Stimulated activated CD4-positive, alpha-beta T cell treated with anti-CD3 and anti-CD28 coated beads, Interleukin-4, amount 100 ng/mL, for 1 hour (primary cell): ENCODE measurements at regions not wholly inside any gene's neighbourhood (a gene's known extent, or its start where the extent isn't known, plus 50 kb on each side); places are given as distances from the start of the nearest gene placed in this dataset.

Experiments used
- DNase-seq: peaks from one replicate; pipeline ENCODE4 v3.0.0-alpha.2; 2020

DNA sequence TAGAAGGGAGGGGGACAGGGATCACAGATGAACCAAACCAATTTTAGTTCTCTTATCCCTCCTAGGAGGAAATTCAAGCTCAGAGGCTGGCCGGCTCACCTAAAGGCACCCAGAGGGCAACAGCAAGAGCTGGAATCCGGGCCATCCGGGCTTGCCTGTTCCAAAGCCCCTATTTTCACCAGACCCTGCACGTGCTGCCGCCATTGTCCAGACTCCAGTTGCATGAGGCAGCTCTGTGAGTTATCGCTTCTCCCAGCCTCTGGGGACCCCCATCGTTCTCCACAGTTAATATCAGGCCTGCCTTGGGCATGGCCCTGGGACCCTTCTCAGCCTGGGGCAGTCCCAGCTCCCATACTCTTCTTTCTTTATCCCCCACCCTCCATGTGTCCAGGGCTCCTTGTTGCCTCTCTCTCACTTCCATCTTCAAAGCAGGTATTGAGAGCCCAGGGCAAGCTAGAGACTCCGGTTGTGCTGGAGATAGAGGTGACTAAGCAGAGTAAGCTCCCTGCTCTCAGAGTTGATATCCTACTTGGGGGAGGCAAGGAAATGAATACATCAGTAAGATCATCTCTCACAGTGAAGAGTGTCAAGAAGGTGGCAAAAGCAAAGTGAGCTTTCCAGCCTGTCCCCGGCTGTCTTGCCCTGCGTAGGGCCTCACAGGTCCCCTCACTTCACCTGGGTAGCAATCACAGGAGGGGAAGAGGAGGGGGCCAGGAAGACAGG lies 322.8 kb downstream of the UACA start:
- no peak for DNase-seq

DNA sequence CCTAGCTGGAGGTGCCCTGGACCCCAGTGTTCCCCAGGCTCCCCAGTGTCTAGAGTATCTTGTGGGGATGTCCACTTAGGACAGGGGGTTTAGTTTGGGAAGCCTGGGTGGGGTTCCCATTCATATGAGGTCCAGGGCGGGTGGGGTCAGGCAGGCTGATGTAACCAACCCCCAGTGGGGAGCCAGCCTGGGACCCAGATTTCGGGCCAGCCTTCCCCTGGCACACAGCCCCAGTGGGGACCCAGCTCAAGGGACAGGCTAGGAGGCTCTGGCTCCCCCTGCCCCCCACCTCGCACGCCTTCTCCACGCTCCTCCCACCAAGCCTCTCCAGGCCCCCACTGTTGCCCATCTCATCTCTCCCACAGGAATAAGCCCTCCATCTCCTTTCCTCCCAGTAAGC lies 323.5 kb downstream of the UACA start:
- DNase-seq: no peak

DNA sequence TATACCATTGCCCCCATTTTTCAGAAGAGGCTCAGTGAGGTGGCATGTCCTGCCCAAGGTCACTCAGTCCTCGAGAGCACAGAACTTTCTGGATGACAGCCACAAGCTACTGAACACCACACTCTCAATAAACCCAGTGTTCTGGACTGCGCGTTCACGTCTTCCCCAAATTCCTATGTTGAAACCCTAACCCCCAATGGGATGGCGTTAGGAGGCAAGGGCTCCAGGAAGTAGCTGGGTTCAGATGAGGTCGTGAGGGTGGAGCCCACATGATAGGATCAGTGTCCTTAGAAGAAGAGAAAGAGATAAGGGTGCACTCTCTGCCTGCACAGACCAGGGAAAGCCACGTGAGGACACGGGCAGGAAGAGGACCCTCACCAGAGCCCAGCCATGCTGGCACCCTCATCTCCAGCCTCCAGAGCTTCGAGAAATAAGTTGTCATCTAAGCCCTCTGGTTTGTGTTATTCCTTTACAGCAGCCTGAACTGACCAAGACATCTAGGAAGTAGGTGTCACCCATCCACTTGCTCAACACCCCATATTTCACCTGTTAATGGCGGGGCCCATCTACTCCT lies 324.0 kb downstream of the UACA start:
- no peak for DNase-seq

DNA sequence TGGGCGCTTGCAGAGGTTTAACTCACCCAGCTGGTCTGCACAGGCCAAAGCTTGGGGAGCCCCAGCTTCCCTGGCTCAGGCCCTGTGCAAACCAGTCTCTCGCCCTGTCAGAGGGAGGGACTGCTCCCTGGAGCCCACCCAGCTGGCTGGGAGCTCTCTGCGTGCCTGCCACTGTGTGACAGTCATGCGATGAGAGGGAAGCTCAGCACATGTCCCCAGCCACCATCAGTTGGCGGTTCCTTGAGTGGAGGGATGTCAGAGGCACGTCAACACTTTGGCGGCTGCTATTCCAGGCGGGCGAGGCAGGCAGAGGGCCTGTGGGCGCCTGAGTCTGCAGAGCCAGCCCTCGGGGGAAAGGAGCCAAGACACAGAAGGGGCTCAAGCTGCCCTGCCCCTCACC lies 324.6 kb downstream of the UACA start:
- DNase-seq: no peak

DNA sequence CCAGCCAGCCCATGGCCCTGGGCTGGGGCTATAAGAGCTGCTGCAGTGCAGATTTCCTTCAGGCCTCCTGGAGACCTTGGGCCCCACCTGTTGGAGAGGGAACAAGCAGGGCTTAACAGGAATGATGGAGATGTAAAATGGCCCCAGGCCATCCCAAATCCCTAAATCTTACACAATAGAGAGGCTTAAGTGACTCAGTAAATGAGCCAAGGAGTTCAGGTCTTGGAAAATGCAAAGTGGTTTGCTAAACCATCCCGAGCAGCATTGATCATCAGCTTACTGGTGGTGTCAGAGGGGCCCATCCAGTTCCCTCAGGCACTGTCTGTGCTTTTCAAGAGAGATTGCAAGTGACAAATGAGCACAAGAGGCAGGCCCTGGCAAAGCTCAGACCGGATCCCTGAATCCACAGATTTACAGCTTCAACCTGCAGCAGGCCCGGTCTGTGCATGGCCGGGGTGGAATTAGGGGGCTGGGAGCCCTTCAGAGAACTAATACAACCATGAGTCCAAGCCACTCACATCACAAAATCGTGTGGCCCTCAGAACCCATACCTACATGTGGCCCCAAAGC lies 325.4 kb downstream of the UACA start:
- DNase-seq: no peak

DNA sequence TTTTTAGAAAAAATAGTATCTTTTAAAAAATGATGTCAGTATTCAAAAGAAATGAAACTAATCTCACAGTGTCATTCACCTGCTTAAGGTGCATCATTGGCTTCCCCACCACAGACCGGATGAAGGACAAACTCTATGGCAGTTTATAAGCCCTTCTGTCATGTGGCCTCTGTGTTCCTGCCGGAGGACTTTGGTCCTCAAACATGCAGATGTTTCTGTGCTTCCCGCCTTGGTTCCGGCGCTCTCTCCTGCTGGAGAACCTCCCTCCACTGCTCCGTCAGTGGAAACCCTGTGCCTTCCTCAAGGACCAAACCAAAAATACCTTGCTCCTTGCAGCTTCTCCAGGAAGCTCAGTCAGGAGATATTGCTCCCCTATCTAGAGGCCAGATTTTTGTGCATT lies 326.3 kb downstream of the UACA start:
- DNase-seq: no peak

DNA sequence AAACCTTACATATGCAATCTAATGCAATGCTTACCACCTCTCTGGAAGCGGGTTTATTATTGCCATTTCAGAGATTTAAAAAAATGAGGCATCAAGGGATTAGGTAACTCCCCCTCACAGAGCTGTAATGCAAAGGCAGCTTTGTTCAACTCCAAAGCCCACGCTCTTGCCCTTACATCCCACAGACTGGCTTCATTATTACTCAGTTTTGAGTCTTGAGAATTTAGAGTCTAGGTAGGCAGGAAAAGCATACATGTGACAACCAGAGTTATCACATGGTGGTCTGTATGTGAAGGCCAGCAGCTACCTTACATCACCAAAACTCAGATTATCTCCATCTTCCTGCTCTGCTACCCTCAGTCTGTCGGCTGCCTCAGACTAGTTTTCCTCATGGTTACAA lies 326.9 kb downstream of the UACA start:
- DNase-seq: no peak

DNA sequence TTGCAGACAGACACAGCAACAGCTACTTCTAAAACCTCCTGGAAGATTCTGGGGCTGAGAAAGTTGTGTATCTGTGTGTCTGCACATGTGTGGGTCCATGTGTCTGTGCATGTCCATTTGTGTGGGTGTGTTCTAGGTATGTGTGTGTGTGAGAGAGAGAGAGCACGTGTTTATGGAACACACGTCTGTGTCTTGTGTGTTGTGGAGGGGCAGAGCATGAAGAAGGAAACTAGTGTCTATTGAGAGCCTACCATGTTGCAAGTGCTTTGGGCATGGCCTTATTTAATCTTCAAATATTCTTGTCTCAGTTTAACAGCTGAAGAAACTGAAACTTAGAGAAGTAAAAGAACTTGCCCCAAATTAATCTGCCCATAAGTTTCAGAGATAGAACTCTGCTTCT lies 327.5 kb downstream of the UACA start:
- no peak for DNase-seq

DNA sequence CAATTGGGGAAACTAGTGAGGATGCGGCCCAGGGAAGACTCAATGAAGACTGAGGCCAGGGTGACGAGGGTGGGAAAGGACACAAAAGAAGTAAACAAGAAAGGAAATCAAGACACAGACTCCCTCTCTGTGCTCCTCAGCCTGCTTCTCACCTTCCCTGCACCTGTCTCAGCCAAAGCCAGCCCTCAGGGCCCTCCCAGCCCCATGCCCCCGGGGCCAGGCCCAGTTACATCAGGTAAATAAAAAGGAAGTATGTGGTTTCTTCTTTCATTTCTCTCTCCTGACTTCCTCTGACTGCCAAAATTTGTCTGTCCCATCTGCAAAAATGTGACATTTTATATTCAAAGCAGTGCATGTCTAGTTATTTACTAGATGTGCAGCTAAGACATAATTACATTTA lies 328.0 kb downstream of the UACA start:
- no peak for DNase-seq

DNA sequence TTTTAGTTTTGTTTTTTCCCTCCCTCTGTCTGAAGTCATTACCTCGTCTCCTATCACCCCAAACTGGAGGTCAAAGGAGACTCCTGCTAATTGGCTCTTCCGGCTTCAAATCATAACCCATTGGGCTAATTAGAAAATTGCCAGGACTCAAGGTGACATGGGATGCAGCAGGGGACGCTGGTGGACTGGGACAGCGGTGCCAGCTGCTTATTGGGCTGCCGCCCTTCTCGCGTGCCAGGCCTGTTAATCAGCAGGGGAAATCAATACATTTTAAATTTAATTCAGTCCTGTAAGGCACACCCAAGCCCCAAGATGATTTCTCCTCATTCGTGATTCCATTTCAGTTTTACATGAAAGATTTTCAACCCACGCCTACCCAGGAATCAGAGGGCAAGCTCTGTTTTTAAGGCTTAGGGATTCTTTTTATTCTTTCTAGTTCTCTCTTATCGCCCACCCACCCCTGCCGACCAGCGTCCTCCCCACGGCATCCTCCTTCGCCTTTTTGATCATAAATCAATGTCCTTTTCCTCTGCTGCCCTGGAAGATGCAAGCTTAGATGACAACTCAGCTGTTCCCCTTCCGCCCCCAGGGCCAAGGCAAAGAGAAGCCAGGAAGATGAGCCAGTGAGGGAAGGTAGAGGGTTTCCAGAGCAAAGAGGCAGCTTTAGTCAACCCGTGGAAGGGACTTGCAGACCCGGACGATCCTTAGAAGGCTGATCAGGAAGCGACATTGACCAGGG lies 329.6 kb downstream of the UACA start:
- no peak for DNase-seq

DNA sequence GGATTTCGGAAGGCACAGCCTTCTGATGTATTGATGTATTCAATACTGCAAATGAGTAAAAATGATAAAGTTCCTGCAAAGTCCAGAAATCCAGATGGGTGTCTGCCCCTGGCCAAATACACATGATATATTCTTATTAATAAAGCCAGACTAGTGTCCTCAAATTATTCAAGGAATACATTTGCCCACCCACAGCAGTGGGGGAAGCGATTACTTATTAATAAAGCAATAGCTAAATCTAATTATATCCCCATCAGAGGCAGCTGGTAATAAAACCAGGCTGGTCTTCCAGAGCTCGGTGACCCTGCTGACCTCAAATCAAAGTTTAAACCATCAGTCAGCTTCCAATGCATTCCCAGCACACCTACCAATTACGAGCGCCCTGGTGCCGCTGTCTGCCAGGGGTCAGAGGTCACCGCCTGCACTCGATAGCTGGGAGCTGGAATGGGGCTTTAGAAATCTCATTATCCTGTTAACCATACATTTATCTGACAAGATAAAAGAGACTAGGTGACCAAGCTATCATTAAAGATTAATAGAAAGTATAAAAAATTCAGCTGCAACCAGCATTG lies 330.3 kb downstream of the UACA start:
- DNase-seq: no peak

DNA sequence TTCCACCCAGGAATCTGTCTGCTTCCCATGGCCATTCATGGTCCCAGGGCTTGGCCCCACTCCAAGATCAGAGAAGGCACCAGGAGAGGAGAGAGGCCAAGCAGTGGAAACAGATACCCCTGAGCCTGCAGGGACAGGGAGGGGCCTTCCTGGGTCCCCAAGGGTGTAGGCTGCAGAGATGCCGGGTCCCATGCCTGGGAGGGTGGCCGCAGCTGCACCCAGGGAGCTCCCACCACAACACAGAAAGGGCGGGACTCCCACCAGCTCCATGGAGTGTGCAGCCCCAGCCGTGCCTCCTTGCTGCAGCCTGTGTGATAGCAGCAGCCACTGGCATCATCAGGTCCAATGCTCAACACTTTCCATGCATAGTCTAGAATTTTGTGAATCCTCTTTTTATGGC lies 331.5 kb downstream of the UACA start:
- no peak for DNase-seq

DNA sequence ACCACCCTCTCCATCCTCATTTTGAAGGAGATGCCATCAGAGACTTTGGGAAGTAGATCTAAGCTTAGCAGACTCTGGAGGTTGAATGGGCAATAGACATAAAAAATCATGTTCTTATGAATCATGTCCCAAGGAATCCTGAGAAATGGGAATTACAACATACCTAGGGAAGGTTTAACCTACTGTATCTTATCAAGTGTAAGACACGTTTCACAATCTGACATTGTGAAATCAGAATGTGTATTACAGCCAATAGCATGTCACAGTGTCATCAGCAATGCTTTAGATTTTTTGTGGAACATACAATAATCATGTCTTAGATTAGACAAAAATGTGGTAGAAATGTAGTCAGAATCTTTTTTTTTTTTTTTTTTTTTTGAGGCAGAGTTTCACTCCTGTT lies 332.4 kb upstream of the TLE3 start:
- DNase-seq: no peak

DNA sequence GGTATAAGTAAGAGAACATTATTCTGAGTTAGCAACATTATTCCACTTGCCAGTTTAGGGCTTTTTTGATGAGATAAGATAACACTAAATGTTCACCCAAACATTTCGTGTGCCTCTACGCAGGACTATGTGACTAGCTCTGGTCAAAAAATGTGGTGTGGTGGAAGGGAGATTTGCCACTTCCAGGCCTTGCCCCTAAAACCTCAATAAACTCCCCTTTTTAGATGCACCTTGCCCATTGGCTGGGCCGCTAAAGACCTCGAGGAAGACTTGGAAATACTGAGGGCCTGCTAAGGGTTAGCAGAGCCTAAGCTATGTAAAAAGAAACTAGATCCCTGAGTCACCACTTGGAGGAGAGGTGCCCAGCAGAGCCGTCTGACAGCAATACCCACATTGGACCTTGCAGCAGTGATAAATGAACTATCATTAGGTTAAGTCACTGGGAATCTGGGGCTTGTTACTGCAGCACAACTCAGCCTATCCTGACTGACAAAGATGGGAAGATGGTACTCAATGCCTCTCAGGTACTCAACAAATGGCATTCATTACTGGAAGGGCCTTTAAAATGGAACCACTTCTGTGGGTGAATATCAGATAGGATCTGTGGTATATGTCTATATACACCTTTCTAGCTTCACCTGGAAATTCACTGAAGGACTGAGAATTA lies 331.5 kb upstream of the TLE3 start:
- no peak for DNase-seq

DNA sequence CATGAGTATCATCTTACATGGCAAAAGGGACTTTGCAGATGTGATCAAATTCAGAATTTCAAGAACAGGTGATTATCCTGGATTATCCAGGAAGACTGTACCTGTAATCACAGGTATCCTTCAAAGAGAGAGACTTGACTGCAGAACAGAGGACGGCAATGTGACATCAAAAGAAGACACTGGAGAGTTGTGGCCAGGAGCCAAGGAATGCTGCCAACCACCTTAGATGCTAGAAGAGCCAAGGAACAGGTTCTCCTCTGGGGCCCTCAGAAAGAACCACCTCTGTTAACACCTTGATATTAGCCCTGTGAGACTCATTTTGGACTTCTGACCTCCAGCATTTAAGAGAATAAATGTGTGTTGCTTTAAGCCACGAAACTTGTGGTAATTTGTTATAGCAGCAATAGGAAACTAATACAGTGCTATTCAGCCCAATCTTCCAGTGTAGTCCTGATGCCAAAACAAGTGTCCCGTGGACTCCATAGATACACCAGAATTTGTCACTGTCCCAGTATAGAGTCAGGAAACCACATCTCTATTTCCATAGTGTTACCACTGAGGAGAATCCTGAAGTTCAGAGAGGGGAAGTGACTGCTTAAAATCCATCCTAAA lies 330.6 kb upstream of the TLE3 start:
- no peak for DNase-seq

DNA sequence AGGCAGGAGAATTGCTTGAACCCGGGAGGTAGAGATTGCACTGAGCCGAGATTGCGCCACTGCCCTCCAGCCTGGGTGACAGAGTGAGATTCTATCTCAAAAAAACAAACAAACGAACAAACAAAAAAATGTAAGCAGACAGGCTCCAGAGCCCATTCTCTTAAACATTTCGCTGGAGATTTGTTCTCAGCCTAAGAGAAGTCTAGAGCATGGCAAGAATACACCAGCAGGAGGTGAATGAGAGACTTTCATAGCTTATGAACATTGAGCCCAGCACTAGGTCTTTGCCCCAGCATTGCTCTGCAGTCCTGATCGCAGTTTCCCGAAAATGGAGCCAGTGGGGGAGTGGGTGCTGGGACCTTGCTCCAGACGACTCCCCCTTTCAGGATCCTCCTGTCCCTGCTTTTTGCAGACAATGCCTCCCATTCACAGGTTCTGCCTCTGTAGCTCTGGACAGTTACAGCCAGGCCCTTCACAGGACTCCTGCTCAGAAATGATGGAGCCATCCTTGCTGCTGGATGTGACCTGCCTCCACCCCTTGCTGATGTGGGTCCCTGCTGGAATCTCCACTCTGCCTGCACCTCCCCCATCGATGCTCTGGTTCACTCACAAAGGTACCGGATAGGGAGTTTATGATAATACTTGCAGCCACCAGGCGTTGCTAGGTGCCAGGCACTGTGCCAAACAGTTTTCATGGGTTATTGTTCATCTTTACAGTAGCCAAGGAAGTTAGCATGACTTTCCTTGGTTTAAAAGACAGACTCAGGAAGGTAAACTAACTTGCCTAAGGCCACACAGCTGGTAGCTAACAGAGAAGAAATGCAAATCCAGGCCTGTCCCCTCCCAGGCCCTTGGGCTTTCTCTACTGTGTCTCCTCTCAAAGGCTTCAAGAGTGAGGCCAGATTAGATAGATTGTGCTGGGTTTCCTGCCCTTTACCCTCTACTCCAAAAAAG lies 329.7 kb upstream of the TLE3 start:
- no peak for DNase-seq

DNA sequence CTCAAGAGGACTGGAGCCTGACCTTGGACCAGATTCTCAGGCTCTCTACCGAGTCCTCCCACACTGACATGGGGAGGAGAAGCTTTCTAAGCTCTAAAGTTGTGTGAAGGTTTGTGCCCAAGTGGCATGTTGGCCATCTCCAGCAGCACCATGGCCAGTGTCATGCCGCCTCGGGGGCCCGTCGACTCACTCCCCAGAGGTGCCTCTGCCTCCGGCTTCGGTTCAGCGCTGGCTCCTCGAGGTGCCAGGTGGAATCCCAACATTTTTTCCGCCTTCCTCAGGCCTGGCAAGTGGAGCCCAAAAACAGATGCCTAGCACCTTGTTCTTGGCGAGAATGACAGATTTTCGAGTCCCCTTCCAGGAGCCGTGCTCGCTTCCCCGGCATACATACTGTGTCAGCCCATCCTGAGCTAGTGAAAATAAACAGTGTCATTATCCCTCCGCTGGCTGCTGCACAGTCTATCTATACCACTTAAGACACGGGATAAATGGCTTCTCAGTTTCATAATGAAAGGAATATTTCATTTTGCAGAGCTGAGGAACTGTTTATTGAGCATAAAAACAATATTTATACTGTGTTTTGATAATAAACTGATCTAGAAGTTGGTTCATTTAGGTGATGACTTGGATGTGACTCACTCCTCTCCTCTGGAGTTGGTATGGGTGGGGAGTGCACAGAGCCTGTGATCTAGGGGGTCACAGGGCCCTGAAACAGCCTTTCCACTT lies 328.5 kb upstream of the TLE3 start:
- no peak for DNase-seq

DNA sequence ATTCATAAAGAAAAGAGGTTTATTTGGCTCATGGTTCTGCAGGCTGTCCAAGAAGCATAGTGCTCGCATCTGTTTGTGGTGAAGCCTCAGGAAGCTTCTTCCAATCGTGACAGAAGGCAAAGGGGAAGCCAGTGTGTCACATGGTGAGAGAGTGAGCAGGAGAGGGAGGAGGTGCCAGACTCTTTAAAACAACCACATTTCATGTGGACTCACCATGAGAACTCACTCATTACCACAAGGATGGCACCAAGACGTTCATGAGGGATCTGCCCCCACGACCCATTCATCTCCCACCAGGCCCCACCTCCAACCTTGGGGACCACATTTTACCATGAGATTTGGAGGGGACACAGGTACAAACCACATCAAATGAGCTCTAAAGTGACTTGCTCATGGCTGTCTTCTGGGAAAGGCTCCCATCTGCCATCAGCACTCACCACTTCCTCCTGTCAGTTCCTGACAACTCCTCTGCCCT lies 327.3 kb upstream of the TLE3 start:
- no peak for DNase-seq

DNA sequence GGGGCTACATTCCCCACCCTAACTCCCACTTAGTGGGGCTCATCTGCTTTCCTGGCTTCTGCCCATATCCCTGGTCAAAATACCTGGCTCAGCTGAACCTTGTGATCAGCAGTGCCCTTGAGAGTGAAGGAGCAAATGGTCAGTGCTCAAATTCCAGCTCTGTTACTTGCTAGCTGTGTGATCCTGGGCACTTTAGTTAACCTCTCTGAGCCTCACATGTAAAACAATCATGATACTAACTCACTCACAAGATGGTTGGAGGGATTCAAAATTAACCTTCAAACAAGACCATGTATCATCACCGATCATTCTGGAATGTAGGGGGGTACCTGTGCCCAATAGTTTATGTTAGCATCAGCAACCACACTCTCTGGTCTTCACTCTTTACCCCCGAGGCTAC lies 325.6 kb upstream of the TLE3 start:
- DNase-seq: no peak

DNA sequence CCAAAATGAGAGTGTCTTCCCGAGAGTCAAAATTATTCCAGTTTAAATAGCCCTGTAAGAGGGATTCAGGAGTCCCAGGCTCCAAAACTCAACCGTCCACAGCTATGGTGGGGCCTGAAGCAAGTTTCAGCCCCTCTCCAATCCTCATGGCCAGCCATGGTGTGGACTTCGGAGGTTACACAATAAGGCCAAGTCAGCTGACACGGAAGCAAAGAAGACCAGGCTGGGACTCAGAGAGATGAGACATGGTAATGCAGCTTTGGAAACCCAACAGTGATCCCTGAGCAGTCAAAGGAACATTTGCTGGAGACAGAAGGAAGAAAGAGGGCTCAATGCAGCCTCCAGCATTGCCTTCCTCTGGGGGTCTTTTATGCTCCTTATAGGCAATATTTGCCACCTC lies 324.6 kb upstream of the TLE3 start:
- no peak for DNase-seq
